GM21619 (cell line): ENCODE measurements at regions not wholly inside any gene's neighbourhood (a gene's known extent, or its start where the extent isn't known, plus 50 kb on each side); places are given as distances from the start of the nearest gene placed in this dataset.
"Not testable (repeated sequence)": the region's sequence is repeated elsewhere in the genome, so short reads cannot be mapped to it uniquely, and the experiment has no call there.

ENCODE experiments used
- ATAC-seq: cut with Tn5 transposase; IDR thresholded peaks from one replicate; pipeline ENCODE4 v1.9.1; 2021; ENCODE audit not compliant: unreplicated experiment

GRCh38 chr13:33410619-33411018 is 125.1 kb upstream of the STARD13 start:
- no peak for ATAC-seq

DNA sequence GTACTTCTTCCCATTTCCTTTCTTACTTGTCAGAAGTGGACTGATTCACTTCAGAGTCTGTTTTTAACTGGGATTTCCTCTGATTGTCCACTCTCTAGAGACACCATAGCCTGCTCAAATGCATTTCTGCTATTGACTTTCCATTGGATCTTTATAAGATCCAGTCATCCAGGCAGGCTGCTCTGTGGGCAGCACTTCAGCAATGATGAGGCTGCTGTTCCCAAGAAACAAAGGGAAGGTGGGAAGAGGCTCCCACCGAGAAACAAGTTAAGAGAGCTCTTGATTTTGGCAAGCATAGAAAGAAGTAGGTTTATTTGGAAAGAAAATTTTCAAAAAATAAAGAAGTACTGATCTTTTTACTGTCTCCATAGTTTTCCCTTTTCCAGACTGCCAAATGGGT is 125.8 kb upstream of the STARD13 start:
- no peak for ATAC-seq

DNA sequence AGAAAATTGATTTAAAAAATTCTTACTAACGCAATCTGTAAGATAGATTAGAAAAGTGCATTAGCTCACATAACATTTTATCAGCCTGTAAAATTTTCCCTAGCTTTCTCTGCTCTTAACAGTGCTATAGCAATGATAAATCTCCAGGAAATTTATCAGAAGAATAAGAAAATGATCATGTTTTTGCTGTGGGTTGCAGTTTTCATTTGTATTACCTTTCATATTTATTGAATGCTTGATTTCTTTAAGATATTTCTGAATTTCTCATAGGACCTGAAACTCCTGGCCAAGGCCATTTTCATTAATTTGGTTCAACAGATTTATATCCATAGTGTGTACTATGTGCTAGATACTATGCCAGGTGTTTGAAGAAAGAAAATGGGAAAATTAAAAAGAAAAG is 130.3 kb upstream of the STARD13 start:
- no peak for ATAC-seq

DNA sequence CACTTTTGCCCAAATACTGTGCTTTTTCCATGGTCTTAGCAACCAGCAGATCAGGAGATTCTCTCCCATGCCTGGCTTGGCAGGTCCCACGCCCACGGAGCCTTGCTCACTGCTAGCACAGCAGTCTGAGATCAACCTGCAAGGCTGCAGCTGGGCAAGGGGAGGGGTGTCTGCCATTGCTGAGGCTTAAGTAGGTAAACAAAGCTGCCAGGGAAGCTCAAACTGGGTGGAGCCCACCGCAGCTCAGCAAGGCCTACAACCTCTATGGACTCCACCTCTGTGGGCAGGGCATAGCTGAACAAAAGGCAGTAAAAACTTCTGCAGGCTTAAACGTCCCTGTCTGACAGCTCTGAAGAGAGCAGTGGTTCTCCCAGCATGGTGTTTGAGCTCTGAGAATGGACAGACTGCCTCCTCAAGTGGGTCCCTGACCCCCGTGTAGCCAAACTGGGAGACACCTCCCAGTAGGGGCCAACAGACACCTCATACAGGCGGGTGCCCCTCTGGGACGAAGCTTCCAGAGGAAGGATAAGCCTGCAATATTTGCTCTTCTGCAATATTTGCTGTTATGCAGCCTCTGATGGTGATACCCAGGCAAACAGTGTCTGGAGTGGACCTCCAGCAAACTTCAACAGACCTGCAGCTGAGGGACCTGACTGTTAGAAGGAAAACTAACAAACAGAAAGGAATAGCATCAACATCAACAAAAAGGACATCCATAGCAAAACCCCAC is 132.8 kb upstream of the STARD13 start:
- not testable (repeated sequence) for ATAC-seq

DNA sequence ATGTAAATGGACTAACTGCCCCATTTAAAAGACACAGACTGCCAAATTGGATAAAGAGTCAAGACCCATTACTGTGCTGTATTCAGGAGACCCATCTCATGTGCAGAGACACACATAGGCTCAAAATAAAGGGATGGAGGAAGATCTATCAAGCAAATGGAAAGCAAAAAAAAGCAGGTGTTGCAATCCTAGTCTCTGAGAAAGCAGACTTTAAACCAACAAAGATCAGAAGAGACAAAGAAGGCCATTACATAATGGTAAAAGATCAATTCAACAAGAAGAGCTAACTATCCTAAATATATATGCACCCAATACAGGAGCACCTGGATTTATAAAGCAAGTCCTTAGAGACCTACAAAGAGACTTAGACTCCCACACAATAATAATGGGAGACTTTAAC is 134.6 kb upstream of the STARD13 start:
- not testable (repeated sequence) for ATAC-seq

DNA sequence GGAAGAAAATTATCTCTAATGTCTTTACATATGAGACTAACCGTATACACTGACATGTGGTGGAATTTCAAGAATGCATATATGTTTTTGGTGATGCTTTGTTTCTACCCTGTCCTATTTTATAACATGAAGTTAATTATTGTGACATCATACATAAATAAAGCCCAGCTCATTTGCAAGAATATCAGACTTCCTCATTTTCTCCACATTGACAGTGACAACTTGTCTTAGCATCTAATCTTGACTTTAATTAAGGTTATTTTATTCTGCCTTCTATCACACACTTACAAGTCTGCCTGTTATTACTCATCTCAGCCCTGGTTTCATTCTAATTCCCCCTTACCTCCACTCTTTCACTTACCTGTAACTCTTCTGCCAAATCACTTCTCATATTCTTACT is 140.6 kb upstream of the STARD13 start:
- ATAC-seq, result no peak

- no peak for ATAC-seq
Observed at GRCh38 chr13:33433316-33433715, 147.8 kb upstream of the STARD13 start.

DNA sequence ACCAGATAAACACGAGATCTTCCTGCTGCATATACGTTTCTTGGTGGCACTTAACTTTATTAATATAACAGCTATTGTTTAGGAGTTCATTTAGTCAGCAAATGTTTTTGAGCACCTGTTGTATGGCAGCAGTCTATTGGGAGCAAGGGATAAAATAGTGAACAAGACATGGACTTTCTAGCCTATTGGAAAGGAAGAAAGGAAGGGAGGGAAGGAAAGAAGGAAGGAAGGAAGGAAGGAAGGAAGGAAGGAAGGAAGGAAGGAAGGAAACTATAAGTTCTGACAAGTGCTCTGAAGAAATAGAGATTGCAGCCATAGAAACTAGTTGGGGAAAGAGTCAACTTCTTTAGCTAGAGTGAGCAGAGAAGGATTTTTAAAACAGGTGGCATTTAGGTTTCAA is 149.1 kb upstream of the STARD13 start:
- no peak for ATAC-seq

- ATAC-seq, result no peak
Observed at GRCh38 chr13:33435207-33435606, 149.7 kb upstream of the STARD13 start.

GRCh38 chr13:33438918-33439317 is 153.4 kb upstream of the STARD13 start:
- no peak for ATAC-seq

- ATAC-seq, result no peak
Observed at GRCh38 chr13:33441015-33441414, 155.5 kb upstream of the STARD13 start.

DNA sequence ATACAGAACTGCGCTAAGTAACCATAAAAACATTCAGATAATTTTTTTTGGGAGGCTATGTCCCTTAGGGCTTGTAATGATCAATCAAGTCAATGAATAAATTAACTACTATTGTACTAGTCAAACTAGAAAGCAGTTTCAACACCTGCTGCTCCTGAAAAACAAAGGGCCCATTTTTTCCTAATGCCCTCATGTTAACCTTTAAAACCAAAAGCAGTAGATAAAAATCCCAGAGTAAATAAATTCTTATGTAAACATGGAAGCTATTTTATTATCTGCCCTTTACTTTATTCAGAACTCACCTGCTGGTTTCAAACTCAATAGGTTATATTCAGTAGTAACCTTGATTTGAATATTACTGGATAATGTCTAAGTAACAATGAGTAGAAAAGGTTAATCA is 159.5 kb upstream of the STARD13 start:
- ATAC-seq, result no peak

DNA sequence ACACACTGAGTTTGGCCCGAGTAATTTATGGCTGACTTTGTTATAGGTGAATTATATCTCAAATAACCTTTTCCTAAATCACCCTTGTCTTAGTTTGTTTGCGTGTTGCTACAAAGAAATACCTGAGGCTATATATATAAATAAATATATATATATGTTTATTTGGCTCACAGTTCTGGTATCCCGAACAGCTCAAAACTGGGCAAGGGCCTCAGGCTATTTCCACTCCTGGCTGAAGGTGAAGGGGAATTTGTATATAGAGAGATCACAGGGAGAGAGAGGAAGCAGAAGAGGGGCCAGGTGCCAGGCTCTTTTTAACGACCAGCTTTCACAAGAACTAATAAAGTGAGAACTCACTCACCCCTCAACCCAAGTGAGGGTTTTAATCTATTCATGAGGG is 159.9 kb upstream of the STARD13 start:
- ATAC-seq, result no peak

DNA sequence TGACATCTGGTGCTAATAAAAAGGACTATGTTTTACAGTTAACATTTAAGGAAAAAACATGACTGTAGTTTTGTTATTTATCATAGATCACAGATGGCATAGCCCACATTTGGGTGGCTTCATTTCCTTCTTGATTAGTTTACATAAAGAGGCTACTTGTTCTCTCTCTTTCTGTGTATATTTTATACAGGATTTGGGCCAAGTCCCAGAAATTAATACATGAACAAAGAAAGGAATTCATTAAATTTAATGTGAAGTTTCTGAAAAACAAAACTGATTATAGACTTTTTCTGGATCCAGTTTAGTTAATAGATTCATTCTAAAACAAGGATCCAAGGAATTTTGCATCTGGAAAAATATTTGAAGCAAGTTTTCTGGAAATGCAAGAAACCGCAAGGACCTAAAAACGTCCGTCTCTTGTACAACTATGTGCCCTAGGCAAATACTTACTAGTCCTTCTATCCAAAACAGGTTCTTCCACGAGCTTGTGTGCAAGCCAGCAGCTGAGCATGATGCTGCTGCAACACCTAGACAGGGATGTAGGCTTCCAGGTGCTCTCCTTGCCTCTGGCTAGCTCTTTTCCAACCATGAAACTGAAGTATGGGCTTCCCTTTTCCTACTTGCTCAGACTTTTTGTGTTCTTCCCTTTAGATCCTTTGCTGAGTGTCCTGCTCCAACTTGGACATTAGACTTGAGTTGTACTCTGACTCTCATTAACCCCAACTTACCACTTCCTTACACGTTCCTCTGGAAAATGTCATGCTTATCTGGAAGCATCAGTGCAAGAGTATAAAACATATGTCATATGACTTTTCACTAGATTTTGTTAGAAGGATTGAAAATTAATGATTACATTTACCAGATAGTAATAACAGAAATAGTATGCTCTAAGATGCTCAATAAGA is 161.5 kb upstream of the STARD13 start:
- no peak for ATAC-seq

GRCh38 chr13:33448889-33449288 is 163.3 kb upstream of the STARD13 start:
- no peak for ATAC-seq

DNA sequence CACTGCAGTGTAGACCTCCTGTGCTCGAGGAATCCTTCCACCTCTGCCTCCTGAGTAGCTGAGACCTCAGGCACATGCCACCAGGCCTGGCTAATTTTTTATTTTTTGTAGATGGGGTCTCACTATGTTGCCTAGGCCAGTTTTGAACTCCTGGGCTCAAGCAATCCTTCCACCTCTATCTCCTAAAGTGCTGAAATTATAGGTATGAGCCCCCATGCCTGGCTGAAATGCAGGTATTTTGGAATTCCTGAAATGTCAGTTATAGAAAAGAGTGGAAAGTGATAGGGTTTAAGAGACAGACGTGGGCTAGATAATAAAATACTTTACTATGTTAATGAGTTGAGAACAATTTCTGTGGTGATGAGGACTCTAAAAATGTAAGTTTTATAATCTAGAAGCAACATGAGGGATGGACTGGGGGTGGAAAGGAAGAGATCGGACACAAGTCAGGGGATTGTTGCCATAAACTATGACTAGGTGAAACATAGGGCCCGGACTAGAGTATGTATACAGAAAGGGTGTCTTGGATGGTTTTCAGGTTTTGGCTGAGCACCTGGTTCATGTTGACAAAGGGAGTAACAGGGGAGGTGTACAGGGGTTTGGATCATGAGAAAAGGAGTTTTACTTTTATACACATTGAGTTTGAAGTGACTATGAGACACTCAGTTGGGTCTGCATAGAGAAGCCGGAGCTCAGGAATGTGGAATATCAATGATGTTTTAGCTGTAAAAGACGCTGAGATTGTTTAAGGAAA is 165.6 kb upstream of the STARD13 start:
- ATAC-seq, result no peak

GRCh38 chr13:33452873-33453517 is 167.4 kb upstream of the STARD13 start:
- ATAC-seq, result no peak

- no peak for ATAC-seq
Observed at GRCh38 chr13:33453936-33454335, 168.4 kb upstream of the STARD13 start.

DNA sequence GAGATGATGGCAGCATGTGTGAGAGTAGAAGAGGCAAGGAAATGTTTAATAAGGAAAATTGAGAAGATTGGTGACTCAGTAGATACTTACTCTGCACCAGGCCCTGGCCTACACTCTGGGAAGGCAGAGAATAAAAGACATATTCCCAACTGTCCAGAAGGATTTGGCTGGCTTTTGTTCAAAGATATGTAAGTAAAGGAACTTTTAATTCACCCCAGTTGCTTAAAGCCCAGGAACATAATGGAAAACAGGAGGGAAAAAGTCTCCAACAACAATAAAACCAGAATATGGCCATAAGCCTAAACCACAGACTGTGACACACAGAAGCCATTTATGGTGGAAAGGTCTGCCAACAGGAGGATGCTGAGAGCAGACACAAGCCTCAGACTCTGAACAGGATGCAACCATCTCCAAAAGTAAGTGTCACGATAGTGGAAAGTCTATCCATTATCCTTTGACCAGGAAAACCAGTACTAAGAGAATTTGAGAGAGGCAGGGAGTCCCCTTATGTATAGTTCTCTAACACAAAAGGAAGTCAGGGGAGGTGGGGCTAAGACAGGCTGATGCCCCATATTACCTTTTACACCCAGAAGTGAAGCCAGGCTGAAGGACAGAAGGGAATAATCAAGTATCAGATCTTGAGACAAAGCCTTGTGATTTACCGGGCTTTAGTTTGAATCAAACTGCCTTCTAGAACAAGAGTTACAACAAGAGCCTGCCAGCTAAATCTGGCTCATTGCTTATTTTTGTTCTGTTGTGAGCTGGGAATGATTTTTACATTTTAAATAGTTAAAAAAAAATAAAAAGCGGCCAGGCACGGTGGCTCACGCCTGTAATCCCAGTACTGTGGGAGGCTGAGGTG is 169.5 kb upstream of the STARD13 start:
- no peak for ATAC-seq

DNA sequence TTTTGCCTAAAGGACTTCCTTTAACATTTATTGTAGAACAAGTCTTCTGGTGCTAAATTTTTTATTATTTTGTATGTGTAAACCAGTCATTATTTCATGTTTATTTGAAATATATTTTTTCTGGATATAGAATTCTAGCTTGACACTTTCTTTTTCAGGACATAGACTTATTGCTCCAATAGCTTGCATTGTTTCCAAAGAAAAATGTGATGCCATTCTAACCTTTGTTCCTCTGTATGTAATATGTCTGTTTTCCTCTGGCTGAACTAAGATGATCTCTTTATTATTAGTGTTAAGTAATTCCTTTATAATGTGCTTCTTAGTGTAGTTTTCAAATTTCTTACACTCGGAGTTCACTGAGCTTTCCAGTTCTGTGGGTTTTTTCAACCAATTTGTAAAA is 174.1 kb upstream of the STARD13 start:
- no peak for ATAC-seq
